ENCODE measurements at regions not wholly inside any gene's neighbourhood (a gene's known extent, or its start where the extent isn't known, plus 50 kb on each side); places are given as distances from the start of the nearest gene placed in this dataset.

DNA sequence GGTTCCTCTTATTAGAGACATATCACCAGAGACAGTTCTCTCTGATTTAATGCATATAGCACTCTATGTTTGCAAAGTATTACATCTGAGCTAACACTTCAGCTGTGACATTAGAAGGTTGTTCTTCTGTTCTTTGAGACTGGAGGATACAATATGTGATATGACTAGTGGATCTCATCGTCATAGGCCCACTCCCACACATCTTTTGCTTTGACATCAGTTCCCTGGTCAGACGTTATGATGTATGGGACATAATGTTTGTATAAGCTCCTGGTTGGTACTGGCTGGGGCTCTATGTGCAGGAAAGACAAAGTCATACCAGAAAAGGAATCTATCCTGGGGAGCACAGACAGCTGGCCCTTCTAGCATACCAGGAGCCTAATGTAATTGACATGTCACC is 57.7 kb upstream of the MAML3 start:
- Mint-ChIP-seq H3K27me3 (peaks cover 2% of the 10 kb centered on the region), H3K9me3 (no peaks in the 10 kb centered on the region), H3K36me3 (ENCODE audit: low read depth) (no peaks in the 10 kb centered on the region), H3K4me1 (ENCODE audit: low read depth) (peaks cover 4% of the 10 kb centered on the region), H3K27ac (no peak overlapping the region), H3K4me3 (no peak overlapping the region)
- ATAC-seq, result no peak
- intact Hi-C loops (cut with micrococcal nuclease), result no loop called here
- POLR2A ChIA-PET, result interaction anchor here (0.9 kb wide), 1 partner anchor 336 kb away, joined by 3 read pairs; no protein-coding TSS in a partner anchor
- no peak for DNase-seq
- CTCF ChIA-PET, result no interaction called here
- TF ChIP-seq, protein P1, sequence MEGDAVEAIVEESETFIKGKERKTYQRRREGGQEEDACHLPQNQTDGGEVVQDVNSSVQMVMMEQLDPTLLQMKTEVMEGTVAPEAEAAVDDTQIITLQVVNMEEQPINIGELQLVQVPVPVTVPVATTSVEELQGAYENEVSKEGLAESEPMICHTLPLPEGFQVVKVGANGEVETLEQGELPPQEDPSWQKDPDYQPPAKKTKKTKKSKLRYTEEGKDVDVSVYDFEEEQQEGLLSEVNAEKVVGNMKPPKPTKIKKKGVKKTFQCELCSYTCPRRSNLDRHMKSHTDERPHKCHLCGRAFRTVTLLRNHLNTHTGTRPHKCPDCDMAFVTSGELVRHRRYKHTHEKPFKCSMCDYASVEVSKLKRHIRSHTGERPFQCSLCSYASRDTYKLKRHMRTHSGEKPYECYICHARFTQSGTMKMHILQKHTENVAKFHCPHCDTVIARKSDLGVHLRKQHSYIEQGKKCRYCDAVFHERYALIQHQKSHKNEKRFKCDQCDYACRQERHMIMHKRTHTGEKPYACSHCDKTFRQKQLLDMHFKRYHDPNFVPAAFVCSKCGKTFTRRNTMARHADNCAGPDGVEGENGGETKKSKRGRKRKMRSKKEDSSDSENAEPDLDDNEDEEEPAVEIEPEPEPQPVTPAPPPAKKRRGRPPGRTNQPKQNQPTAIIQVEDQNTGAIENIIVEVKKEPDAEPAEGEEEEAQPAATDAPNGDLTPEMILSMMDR (IDR thresholded peaks at IDR 0.05), result no peak

DNA sequence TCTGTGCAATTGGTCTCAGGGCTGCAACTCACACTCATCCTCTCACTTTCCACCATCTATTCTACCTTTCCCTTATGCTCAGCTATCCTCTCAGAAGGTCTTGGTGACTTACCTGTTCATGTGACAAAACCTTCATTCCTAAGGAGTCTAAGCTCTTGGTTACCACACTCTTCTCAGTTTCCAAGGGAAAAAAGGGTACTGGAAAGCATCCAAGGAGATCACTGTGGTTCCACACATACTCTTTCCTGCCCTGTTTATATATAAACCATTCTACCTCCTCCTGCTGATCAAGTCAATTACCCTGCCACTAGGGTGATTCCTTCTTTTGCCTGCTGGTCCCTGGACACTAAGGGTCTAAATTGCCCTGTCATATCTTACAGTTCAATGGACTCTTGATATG is 57.2 kb upstream of the MAML3 start:
- no peak overlapping the region for H3K27ac Mint-ChIP-seq
- H3K9me3 Mint-ChIP-seq, result no peaks in the 10 kb centered on the region
- no peak overlapping the region for H3K4me3 Mint-ChIP-seq
- DNase-seq (no peak), ATAC-seq (no peak)
- ChIA-PET CTCF (interaction anchor here (0.8 kb wide), 1 partner anchor 9 kb away, joined by 3 read pairs; no protein-coding TSS in a partner anchor), POLR2A (no interaction called here)
- H3K36me3 Mint-ChIP-seq (ENCODE audit: low read depth), result no peaks in the 10 kb centered on the region
- TF ChIP-seq, protein P1 (IDR thresholded peaks at IDR 0.05), result no peak
- peaks cover 4% of the 10 kb centered on the region for H3K4me1 Mint-ChIP-seq (ENCODE audit: low read depth)
- H3K27me3 Mint-ChIP-seq, result peaks cover 2% of the 10 kb centered on the region
- intact Hi-C loops (cut with micrococcal nuclease), result no loop called here

DNA sequence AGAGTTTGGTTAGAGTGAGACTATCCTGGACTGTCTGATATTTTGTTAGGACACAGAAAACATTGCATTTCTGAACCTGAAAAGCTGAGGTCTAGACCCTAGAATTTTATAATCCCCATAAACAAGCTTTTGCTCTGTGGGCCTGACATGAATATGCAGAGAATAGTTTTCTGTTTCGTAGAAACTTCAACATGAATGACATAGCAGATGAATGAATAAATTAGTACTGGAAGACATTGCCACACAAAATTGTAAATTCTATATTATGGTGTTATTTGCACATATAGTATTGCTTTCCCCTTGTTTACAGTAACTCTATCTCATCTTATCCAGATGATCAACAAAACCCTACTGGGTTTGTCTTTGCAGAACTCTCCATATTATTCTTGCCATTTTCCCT is 54.9 kb upstream of the MAML3 start:
- no peak overlapping the region for H3K4me3 Mint-ChIP-seq
- TF ChIP-seq, protein P1 (IDR thresholded peaks at IDR 0.05), result no peak
- no peaks in the 10 kb centered on the region for H3K36me3 Mint-ChIP-seq (ENCODE audit: low read depth)
- ChIA-PET CTCF (no interaction called here), POLR2A (no interaction called here)
- H3K4me1 Mint-ChIP-seq (ENCODE audit: low read depth), result peaks cover 4% of the 10 kb centered on the region
- intact Hi-C loops (cut with micrococcal nuclease), result no loop called here
- peaks cover 2% of the 10 kb centered on the region for H3K27me3 Mint-ChIP-seq
- DNase-seq, result no peak
- H3K27ac Mint-ChIP-seq, result no peak overlapping the region
- no peak for ATAC-seq
- H3K9me3 Mint-ChIP-seq, result no peaks in the 10 kb centered on the region
